GM18873 (cell line): ENCODE measurements at regions not wholly inside any gene's neighbourhood (a gene's known extent, or its start where the extent isn't known, plus 50 kb on each side); places are given as distances from the start of the nearest gene placed in this dataset.
A peak's percentile ranks its signal among the peaks of the same experiment; 100 is the strongest.
"Not testable (repeated sequence)": the region's sequence is repeated elsewhere in the genome, so short reads cannot be mapped to it uniquely, and the experiment has no call there.

Experiments used
- ATAC-seq: cut with Tn5 transposase; IDR thresholded peaks from one replicate; pipeline ENCODE4 v1.9.1; 2021; ENCODE audit warnings: mild to moderate bottlenecking, moderate library complexity, moderate number of reproducible peaks; ENCODE audit not compliant: unreplicated experiment, low FRiP score

GRCh38 chr6:134447423-134447822 lies 129.5 kb upstream of the SGK1 start:
- ATAC-seq = no peak

GRCh38 chr6:134446896-134447295 lies 129.0 kb upstream of the SGK1 start:
- ATAC-seq = no peak

GRCh38 chr6:134446218-134446848 lies 128.4 kb upstream of the SGK1 start:
- ATAC-seq = no peak

- no peak for ATAC-seq
These were observed 125.1 kb upstream of the SGK1 start for GRCh38 chr6:134443009-134443408.

GRCh38 chr6:134442073-134442472 lies 124.2 kb upstream of the SGK1 start:
- no peak for ATAC-seq

GRCh38 chr6:134438837-134439236 lies 120.9 kb upstream of the SGK1 start:
- ATAC-seq = no peak

- ATAC-seq = no peak
These were observed 119.5 kb upstream of the SGK1 start for GRCh38 chr6:134437376-134437775.

GRCh38 chr6:134436950-134437349 lies 119.0 kb upstream of the SGK1 start:
- no peak for ATAC-seq

- ATAC-seq = peak; percentile 85
These were observed 118.4 kb upstream of the SGK1 start for GRCh38 chr6:134436281-134436815.

- ATAC-seq = no peak
These were observed 117.9 kb upstream of the SGK1 start for GRCh38 chr6:134435814-134436280.

GRCh38 chr6:134434019-134434942 lies 116.4 kb upstream of the SGK1 start:
- ATAC-seq = no peak

GRCh38 chr6:134432036-134432435 lies 114.1 kb upstream of the SGK1 start:
- no peak for ATAC-seq

GRCh38 chr6:134431421-134431859 lies 113.5 kb upstream of the SGK1 start:
- no peak for ATAC-seq

GRCh38 chr6:134429861-134430380 lies 112.0 kb upstream of the SGK1 start:
- no peak for ATAC-seq

- no peak for ATAC-seq
These were observed 109.8 kb upstream of the SGK1 start for GRCh38 chr6:134427721-134428120.

- ATAC-seq = no peak
These were observed 108.7 kb upstream of the SGK1 start for GRCh38 chr6:134426623-134427022.

- ATAC-seq = not testable (repeated sequence)
These were observed 108.0 kb upstream of the SGK1 start for GRCh38 chr6:134425917-134426316.

GRCh38 chr6:134425513-134425912 lies 107.6 kb upstream of the SGK1 start:
- no peak for ATAC-seq

- no peak for ATAC-seq
These were observed 106.9 kb upstream of the SGK1 start for GRCh38 chr6:134424798-134425170.

- no peak for ATAC-seq
These were observed 106.4 kb upstream of the SGK1 start for GRCh38 chr6:134424165-134424797.
